Bronchial epithelial cell (primary cell): ENCODE measurements at regions not wholly inside any gene's neighbourhood (a gene's known extent, or its start where the extent isn't known, plus 50 kb on each side); places are given as distances from the start of the nearest gene placed in this dataset.

ENCODE experiments used
- DNase-seq: peaks from one replicate; pipeline ENCODE4 v3.0.0-alpha.2; 2010; ENCODE audit warnings: low read depth
- FAIRE-seq: peaks from 2 replicates; lab custom pipeline; 2011; peaks lifted over from hg19 to GRCh38; lab: Jason Lieb, UNC
- H3K27me3 ChIP-seq: 2 replicates; pipeline ENCODE4 v1.5.1; 2011; ENCODE audit warnings: low read length; ENCODE audit not compliant: control insufficient read depth, insufficient read depth
- H3K36me3 ChIP-seq: 2 replicates; pipeline ENCODE4 v1.5.1; 2011; ENCODE audit warnings: low read length; ENCODE audit not compliant: control insufficient read depth, insufficient read depth
- H3K4me3 ChIP-seq: 2 replicates; pipeline ENCODE4 v1.5.1; 2011; ENCODE audit warnings: mild to moderate bottlenecking, low read depth, low read length, control low read depth
- TF ChIP-seq, protein P1 (sequence below): IDR thresholded peaks from 2 replicates; pipeline ENCODE4 v1.5.1; 2011; ENCODE audit warnings: mild to moderate bottlenecking, moderate library complexity, low read length, control low read depth, inconsistent platforms; ENCODE audit not compliant: insufficient read depth, severe bottlenecking

DNA sequence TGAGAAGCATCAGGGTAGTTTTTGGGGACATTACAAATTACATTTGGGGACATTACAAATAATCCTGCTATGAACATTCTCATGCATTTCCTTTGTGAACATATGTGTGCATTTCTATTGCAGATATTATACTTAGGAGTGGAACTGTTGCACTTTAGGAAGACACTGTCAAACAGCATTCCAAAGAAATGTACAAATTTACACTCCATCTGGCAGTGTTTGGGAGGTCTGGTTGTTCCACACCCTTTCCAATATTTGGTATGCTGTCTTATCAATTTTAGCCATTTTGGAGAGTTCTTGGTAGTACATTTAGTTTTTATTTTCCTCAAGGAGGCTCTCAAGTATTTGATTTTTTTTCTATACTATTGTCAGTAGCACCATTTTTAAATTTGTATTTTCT lies 419.1 kb upstream of the ARHGEF26 start:
- FAIRE-seq (no peak), DNase-seq (no peak)
- H3K4me3 ChIP-seq: no peak overlapping the region
- TF ChIP-seq, protein P1, sequence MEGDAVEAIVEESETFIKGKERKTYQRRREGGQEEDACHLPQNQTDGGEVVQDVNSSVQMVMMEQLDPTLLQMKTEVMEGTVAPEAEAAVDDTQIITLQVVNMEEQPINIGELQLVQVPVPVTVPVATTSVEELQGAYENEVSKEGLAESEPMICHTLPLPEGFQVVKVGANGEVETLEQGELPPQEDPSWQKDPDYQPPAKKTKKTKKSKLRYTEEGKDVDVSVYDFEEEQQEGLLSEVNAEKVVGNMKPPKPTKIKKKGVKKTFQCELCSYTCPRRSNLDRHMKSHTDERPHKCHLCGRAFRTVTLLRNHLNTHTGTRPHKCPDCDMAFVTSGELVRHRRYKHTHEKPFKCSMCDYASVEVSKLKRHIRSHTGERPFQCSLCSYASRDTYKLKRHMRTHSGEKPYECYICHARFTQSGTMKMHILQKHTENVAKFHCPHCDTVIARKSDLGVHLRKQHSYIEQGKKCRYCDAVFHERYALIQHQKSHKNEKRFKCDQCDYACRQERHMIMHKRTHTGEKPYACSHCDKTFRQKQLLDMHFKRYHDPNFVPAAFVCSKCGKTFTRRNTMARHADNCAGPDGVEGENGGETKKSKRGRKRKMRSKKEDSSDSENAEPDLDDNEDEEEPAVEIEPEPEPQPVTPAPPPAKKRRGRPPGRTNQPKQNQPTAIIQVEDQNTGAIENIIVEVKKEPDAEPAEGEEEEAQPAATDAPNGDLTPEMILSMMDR: no peak
- no peaks in the 10 kb centered on the region for H3K27me3 ChIP-seq
- no peaks in the 10 kb centered on the region for H3K36me3 ChIP-seq

DNA sequence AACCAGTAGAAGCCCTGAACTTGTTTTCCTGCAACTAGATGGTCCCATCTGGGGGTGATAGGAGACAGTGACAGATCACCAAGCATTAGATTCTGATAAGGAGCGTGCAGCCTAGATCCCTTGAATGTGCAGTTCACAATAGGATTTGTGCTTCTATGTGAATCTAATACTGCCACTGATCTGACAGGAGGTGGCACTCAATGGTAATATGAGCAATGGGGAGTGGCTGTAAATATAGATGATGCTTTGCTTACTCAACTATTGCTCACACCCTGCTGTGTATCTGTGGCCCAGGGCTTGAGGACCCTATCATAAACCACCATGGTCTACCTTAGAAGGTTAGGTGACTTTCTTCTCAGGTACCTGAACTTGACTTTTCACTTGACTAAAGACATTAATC lies 417.1 kb upstream of the ARHGEF26 start:
- TF ChIP-seq, protein P1: peak; percentile 15
- no peaks in the 10 kb centered on the region for H3K36me3 ChIP-seq
- DNase-seq: peak; percentile 66

DNA sequence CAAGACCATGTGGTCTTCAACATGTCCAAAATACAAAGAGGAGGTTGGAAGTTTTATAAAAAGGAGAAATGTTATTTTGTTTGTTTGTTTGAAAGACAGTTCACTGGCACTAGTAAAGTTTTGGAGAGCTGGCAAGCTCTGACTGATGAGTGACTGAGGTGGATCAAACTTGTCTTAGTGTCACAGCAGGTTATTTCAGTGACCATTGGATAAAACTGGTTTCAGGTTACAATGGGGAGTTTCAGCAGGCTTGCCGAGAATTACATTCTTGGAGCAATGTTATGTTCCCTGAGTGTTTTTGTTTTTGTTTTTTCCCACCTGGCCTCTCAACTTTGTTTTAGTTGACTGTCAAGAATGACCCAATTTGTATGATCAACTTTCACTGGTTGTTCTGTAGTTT lies 414.5 kb upstream of the ARHGEF26 start:
- no peak for DNase-seq
- TF ChIP-seq, protein P1: no peak
- FAIRE-seq: no peak
- Histone ChIP-seq H3K36me3 (no peaks in the 10 kb centered on the region), H3K4me3 (no peak overlapping the region), H3K27me3 (no peaks in the 10 kb centered on the region)

More for the DNA sequence above, 417.1 kb upstream of the ARHGEF26 start:
- FAIRE-seq: no peak
- Histone ChIP-seq H3K4me3 (no peak overlapping the region), H3K27me3 (no peaks in the 10 kb centered on the region)

DNA sequence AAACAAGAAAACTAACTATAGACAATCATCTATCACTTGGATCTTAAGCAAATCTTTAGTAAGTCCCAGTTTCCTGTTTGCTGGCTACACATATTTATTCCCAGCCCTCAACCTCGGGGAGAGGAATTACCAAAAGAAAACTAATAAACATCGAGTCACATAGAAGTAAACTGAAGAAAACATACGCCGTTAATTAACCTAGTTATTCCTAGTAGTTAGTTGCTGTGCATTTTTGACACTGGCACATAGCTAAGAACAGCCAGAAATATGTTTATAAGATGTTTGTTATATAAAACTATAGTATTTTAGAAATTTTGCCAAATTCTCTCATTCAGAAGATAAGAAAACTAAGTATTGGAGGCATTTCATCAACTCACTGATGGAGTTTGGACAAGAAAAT lies 407.2 kb upstream of the ARHGEF26 start:
- Histone ChIP-seq H3K27me3 (no peaks in the 10 kb centered on the region), H3K4me3 (no peak overlapping the region), H3K36me3 (no peaks in the 10 kb centered on the region)
- DNase-seq: no peak
- TF ChIP-seq, protein P1: no peak
- FAIRE-seq: no peak

DNA sequence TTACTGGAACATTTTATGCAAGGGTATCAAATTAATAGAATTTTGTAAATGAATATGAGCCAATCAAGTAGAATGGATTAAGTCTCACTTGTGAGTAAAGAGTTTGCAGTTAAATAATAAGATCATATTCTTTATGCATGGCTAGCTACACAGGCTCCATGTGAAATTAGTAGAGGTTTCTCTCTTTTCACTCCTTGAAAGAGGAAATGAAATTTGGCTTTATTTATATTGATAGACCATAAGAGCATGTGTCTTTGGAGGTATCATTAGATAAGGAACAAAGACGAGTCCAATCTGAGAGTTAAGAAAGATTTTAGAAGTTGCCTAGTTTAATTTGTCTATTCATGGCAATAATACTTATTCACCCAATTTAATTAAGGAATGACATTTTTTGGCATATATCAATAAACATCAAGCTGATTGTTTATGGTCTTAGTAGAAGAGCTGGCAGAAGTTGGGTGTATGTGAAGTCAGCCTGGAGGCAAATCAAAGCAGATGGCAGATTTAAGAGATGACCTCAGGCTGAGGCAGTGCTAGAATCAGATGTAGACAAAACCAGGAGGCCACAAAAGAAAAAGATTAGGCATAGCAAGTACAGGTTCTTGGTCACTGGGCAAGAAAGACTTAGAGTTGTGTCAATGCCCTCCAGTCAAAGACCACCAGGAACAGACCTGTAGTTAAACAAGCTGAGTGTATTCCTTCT lies 406.5 kb upstream of the ARHGEF26 start:
- Histone ChIP-seq H3K4me3 (no peak overlapping the region), H3K36me3 (no peaks in the 10 kb centered on the region), H3K27me3 (no peaks in the 10 kb centered on the region)
- TF ChIP-seq, protein P1: no peak
- peak; percentile 89 for FAIRE-seq
- DNase-seq: no peak

DNA sequence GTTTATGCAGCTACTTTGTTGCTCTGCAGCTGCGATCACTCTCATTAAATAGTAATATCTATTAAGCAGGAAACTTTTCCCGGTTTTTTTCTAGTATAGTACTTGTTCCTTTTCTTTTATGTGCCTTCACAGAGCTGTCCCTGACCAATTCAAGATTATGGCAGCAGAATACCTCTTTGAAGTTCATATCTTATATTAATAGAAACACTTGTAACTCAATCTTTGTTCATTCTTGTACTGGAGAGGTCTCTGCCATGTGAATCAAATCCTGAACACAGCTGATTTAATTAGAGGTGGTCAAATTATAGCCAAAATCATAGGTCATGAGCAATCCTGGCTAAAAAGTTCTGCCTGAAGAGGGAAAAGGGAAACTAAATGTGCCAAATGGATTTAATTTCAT lies 399.0 kb upstream of the ARHGEF26 start:
- TF ChIP-seq, protein P1: no peak
- Histone ChIP-seq H3K27me3 (no peaks in the 10 kb centered on the region), H3K36me3 (no peaks in the 10 kb centered on the region), H3K4me3 (no peak overlapping the region)
- DNase-seq (no peak), FAIRE-seq (no peak)
